ENCODE measurements at regions not wholly inside any gene's neighbourhood (a gene's known extent, or its start where the extent isn't known, plus 50 kb on each side); places are given as distances from the start of the nearest gene placed in this dataset.

GRCh38 chr12:127888943-127889719 lies 377.8 kb upstream of the TMEM132C start:
- no peak for DNase-seq (ENCODE audit: low spot score)

GRCh38 chr12:127893895-127894609 lies 372.9 kb upstream of the TMEM132C start:
- DNase-seq (ENCODE audit: low spot score): peak; percentile 18

GRCh38 chr12:127896661-127897060 lies 370.3 kb upstream of the TMEM132C start:
- no peak for DNase-seq (ENCODE audit: low spot score)

- DNase-seq (ENCODE audit: low spot score): no peak
Measured at GRCh38 chr12:127898616-127899015, 368.4 kb upstream of the TMEM132C start.

GRCh38 chr12:127899971-127900370 lies 367.0 kb upstream of the TMEM132C start:
- DNase-seq (ENCODE audit: low spot score): no peak

GRCh38 chr12:127900386-127900785 lies 366.6 kb upstream of the TMEM132C start:
- DNase-seq (ENCODE audit: low spot score): no peak

GRCh38 chr12:127903146-127903545 lies 363.8 kb upstream of the TMEM132C start:
- DNase-seq (ENCODE audit: low spot score): no peak

GRCh38 chr12:127909041-127909440 lies 357.9 kb upstream of the TMEM132C start:
- DNase-seq (ENCODE audit: low spot score): no peak

GRCh38 chr12:127911291-127911690 lies 355.7 kb upstream of the TMEM132C start:
- no peak for DNase-seq (ENCODE audit: low spot score)

GRCh38 chr12:127912035-127912665 lies 354.8 kb upstream of the TMEM132C start:
- DNase-seq (ENCODE audit: low spot score): no peak

GRCh38 chr12:127923501-127923900 lies 343.5 kb upstream of the TMEM132C start:
- no peak for DNase-seq (ENCODE audit: low spot score)

- DNase-seq (ENCODE audit: low spot score): peak; percentile 20
Measured at GRCh38 chr12:127925971-127926370, 341.0 kb upstream of the TMEM132C start.

- DNase-seq (ENCODE audit: low spot score): no peak
Measured at GRCh38 chr12:127928178-127928577, 338.8 kb upstream of the TMEM132C start.

GRCh38 chr12:127928615-127929571 lies 338.1 kb upstream of the TMEM132C start:
- no peak for DNase-seq (ENCODE audit: low spot score)

- DNase-seq (ENCODE audit: low spot score): no peak
Measured at GRCh38 chr12:127930122-127930521, 336.8 kb upstream of the TMEM132C start.

GRCh38 chr12:127934409-127934808 lies 332.6 kb upstream of the TMEM132C start:
- DNase-seq (ENCODE audit: low spot score): no peak

GRCh38 chr12:127936463-127936862 lies 330.5 kb upstream of the TMEM132C start:
- no peak for DNase-seq (ENCODE audit: low spot score)

GRCh38 chr12:127941332-127941731 lies 325.6 kb upstream of the TMEM132C start:
- no peak for DNase-seq (ENCODE audit: low spot score)

- DNase-seq (ENCODE audit: low spot score): no peak
Measured at GRCh38 chr12:127942981-127943380, 324.0 kb upstream of the TMEM132C start.

GRCh38 chr12:127943481-127944210 lies 323.3 kb upstream of the TMEM132C start:
- DNase-seq (ENCODE audit: low spot score): no peak
